GM18909 (cell line): ENCODE measurements at regions not wholly inside any gene's neighbourhood (a gene's known extent, or its start where the extent isn't known, plus 50 kb on each side); places are given as distances from the start of the nearest gene placed in this dataset.

Experiments used
- ATAC-seq: cut with Tn5 transposase; IDR thresholded peaks from one replicate; pipeline ENCODE4 v1.9.1; 2021; ENCODE audit warnings: mild to moderate bottlenecking; ENCODE audit not compliant: unreplicated experiment, poor library complexity

DNA sequence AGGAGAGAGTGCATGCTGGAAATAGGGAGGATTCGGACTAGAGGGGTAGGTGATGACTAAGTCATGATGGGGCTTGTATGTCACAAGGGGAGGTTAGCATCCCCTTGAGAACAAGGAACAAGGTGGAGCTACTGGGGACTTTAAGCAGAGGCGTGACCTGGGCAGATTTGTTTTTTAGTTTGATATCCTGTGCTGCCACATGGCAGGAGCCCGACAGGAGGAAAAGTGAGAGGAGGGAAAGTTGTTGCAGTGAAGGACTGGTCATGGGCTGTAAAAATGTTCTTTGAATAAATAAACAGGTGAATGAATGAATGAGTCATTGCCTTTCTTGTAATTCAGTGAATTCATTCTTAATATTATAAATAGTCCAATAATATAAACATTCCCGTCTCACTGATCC lies 365.1 kb upstream of the CDH5 start:
- ATAC-seq: no peak

- no peak for ATAC-seq
These were observed 368.0 kb upstream of the CDH5 start for GRCh38 chr16:65998443-65998842.

DNA sequence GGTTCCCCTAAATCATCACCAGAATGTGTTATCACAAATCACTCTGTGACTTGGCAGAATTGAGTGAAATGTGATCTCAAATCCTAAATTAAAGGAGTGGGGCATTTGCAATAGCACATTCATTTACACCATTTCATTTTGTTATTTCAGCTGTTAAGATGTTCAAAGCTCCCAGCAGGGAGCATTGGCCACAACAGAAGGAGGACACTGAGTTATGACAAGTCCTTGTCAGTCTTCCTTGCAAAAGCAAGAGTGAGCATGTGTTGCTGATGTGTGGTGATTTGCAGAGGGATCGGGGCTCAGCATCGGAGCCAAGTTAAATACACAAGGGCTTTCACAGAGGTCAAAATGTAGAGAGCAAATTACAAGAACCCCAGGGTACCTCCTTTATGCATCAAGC lies 372.2 kb upstream of the CDH5 start:
- no peak for ATAC-seq

DNA sequence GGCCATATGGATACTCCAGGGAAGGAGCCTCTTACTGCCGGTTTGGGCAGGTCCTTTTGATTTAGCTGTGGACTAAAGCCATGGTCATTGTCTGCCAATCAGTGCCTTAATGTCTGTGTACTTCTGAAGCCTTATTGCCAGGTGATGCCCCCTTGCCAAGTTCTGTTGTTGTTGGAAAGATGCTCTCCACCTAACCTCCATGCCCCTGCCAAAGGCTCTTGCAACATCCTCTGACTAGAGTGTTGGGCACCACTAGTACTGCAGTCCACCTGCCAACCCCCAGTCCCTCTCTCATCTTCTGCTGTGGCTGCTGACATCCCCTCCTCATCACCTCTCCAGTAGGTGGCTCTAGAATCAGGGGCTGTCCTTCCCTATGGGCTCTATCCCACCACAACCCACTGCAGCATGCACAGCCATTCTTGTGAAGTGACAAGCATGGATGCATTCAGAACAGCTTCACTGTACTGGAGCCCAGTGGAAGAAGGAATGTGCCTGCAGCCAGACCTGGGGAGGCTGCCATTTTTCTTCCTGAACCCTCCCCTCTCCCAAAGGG lies 375.3 kb upstream of the CDH5 start:
- no peak for ATAC-seq

DNA sequence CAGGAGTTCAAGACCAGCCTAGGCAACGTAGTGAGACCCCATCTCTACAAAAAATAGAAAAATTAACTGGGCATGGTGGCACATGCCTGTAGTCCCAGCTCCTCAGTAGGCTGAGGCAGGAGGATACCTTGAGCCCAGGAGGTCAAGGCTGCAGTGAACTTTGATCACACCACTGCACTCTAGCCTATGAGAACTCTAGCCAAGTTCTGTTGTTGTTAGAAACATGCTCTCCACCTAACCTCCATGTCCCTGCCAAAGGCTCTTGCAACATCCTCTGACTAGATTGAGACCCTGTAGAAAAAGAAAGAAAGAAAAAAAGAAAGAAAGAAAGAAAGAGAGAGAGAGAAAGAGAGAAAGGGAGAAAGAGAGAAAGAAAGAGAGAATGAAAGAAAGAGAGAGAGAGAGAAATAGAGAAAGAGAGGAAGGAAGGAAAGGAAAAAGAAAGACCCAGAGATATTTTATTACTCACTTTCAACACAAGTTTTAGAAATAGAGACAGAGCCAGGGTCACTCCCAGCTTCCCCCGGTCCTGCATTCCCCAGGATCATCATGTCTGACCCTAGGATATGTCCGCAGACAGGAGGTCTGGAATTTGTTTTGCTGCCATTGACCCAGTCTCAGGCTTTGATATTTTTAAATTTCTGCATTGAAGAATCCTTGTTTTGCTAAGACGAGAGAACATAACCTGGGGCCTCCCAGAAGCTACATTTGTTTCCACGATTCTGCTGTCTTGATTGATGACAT lies 376.5 kb upstream of the CDH5 start:
- no peak for ATAC-seq

DNA sequence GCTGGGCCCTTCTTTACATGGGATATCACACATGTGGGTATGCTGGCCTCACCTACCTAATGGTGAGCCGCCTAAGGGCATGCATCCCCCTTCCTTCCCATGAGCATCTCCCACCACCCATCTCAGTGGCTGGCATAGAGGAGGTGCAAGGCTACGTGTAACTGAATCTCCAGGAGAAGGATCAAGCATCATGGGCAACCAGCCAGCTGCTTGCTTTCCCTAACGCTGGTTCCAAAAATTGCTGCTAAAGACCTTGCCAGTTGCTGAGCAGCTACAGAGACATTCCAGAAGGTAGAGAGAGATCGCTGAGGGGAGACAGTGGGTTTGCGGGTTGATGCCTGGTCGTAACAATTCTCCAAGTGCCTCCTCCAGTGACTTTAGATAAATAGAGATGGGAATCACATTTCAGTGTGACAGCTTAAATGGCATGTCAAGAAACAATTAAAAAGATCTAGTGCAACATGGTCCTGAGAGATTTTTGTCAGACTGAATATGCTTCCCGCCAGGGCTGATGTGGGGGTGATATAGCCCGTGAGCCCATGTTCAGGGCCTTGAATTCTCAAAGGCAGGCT lies 378.4 kb upstream of the CDH5 start:
- ATAC-seq: no peak

GRCh38 chr16:65984296-65984695 lies 382.2 kb upstream of the CDH5 start:
- no peak for ATAC-seq

- ATAC-seq: no peak
These were observed 385.4 kb upstream of the CDH5 start for GRCh38 chr16:65981057-65981456.

DNA sequence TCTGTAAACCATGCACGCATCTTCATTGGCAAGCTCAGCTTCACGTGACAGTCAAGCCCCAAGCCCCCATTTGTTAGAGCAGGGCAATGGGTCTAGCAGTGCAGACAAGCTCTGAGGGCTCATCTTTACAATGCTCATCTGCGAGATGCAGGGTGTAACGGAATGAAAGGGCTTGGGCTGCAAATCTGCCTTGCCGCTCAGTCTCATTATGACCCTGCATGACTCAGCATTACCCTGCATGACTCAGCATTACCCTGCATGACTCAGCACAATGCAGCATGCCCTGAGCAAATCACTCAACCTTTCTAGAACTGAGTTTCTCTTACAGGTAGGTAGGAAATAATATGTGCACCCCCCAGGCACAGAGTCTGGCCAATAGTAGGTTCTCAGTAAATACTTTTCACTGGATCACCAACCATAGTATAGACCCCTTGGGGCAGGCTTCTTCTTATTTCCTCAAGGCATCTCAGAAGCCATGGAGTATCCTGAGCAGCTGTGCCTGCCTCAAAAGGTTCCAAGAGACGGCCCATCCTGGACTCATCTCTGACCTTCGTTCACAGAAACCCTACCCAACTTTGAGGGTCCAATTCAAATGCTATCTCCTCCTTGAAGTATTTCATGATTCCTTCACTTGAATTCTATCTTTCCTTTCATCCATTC lies 391.3 kb upstream of the CDH5 start:
- ATAC-seq: no peak

DNA sequence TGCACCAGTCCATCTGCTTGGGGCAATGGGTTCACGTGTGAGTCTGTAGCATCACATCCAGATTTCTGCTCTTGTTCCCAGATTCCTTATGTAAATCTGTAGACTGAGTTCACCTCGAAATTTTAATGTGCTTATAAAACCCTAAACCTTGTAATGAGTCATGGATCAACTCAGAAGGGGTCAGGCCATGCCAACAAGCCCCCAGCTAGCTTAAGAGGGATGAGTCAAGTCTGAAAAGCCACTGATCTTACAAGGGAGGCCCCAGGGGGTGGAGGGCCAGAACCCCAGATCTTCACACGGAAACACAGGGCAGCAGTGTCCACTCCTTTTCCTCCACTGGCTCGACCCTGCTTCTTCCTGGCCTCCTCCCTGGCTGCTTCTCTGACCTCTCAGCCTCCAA lies 399.1 kb upstream of the CDH5 start:
- ATAC-seq: no peak

GRCh38 chr16:65965628-65966027 lies 400.9 kb upstream of the CDH5 start:
- no peak for ATAC-seq

- ATAC-seq: no peak
These were observed 401.7 kb upstream of the CDH5 start for GRCh38 chr16:65964752-65965151.

- ATAC-seq: no peak
These were observed 404.9 kb upstream of the CDH5 start for GRCh38 chr16:65961476-65962143.

- no peak for ATAC-seq
These were observed 406.5 kb upstream of the CDH5 start for GRCh38 chr16:65959983-65960382.

GRCh38 chr16:65958086-65958485 lies 408.4 kb upstream of the CDH5 start:
- no peak for ATAC-seq

DNA sequence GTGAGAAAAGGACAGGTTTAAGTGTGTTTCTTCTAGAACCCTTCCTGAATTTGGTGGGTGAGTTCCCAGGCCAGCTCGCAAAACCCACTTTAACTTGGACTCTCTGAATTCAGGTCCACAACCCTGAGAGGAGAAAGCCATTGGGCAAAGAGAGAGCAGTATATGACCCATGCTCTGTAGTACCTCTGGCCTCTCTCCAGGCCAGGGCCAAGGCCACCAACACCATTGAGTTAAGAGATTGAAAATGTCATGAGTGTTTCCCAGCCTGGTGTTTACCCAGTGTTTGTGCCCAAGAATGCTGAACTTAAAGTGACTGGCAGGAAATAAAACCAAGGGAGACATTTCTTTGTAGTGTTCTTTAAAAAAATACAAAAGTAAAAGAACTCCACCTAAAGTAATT lies 410.4 kb upstream of the CDH5 start:
- no peak for ATAC-seq

DNA sequence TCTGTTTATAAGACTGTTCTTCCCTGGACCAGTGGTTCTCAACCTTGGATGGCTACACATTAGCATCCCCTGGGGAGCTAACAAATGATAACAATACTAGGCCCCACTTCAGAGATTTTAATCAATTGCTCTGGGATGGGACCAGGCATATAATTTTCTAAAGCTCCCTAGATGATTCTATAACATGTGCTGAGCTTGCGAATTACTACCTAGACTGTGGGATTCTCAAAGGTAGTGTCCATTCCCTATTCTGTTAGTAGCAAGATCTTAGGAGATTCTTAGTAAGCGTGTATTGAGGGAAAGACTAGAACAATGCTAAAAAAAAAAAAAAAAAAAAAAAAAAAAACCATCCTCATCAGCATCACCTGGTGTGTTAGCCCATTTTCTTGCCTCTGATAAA lies 412.0 kb upstream of the CDH5 start:
- ATAC-seq: no peak

DNA sequence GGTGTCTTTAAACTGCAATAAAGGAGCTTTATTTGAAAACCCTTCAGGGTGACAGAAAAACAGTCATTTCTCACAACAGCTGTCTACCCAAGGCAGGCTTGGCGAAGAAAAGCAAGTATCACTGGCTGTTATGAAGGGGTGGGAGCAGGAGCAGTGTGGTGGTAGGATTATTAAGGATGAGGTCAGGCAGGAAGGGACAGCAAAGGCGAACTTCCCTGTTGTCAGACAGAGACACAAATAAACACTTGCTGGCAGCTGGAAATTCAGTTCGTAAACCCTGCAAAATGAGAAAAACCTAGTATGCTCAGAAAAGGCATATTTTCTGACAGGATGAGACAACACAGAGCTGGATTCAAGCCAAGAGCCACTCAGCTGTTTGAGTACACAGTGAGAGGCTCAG lies 416.3 kb upstream of the CDH5 start:
- ATAC-seq: no peak

DNA sequence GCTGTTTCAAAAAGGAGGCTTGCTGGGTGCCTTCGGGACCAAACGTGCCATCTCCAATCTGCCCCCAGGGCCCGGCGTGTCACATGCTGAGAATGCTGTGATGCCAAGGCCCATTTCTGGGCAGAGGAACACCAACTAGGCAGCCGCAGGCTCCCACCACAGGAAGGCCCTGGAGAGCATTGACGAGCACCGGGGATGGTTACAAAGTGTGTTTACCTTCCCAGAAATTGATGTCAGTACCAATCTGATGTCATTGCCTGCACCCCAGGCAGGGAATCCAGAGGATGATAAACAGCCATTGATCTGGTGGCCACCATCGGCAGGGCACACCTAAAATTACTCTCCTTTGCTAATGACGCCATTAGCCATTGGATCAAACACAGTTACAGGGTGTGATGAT lies 418.1 kb upstream of the CDH5 start:
- ATAC-seq: no peak

DNA sequence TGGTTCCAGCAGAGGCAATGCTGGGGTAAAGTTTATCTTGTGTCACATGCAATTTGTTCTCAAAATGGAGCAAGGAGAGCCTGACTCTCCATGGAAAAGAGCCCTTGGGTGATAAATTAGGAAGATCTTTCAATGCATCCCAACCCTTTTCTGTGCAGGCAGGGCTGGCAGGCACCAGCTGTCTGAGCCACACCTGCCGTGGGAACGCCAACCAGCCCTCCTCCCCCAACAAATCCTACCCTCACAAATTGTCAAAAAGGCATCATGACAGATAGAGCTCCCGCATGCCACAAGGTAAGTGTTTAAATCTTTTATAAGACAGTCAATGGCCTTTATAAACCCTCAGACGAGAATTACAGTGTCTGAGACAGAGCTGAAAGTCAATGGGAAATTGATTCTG lies 418.5 kb upstream of the CDH5 start:
- no peak for ATAC-seq

GRCh38 chr16:65945493-65945892 lies 421.0 kb upstream of the CDH5 start:
- no peak for ATAC-seq
